ENCODE measurements at regions not wholly inside any gene's neighbourhood (a gene's known extent, or its start where the extent isn't known, plus 50 kb on each side); places are given as distances from the start of the nearest gene placed in this dataset.

DNA sequence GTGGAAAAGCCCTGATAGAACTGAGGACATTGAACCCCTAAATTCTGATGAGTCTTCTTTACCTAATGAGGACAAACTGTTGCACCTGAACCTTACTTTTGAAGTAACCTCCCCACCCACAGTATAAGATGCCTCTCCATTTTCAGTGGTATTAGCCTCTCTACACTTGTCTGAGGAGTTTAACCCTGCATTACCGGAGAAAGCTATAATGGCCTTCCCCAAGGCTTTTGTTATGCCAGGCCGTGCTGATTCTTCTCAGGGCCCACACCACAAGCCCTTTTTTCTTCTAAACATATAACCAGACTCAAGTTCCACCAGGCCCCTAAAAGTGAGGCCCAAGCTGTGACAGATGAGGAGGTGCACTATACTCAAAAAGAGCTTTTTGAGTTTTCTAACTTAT is 345.8 kb upstream of the GRID2 start:
- TF ChIP-seq RAD21 (IDR thresholded peaks at IDR 0.05) (no peak), SP1 (IDR thresholded peaks at IDR 0.05) (no peak)
- TF ChIP-seq, protein P1, sequence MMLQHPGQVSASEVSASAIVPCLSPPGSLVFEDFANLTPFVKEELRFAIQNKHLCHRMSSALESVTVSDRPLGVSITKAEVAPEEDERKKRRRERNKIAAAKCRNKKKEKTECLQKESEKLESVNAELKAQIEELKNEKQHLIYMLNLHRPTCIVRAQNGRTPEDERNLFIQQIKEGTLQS (IDR thresholded peaks at IDR 0.05), result no peak
- TF ChIP-seq, protein P2, sequence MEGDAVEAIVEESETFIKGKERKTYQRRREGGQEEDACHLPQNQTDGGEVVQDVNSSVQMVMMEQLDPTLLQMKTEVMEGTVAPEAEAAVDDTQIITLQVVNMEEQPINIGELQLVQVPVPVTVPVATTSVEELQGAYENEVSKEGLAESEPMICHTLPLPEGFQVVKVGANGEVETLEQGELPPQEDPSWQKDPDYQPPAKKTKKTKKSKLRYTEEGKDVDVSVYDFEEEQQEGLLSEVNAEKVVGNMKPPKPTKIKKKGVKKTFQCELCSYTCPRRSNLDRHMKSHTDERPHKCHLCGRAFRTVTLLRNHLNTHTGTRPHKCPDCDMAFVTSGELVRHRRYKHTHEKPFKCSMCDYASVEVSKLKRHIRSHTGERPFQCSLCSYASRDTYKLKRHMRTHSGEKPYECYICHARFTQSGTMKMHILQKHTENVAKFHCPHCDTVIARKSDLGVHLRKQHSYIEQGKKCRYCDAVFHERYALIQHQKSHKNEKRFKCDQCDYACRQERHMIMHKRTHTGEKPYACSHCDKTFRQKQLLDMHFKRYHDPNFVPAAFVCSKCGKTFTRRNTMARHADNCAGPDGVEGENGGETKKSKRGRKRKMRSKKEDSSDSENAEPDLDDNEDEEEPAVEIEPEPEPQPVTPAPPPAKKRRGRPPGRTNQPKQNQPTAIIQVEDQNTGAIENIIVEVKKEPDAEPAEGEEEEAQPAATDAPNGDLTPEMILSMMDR (IDR thresholded peaks at IDR 0.05; ENCODE audit: low read depth, low read length, missing input control), result no peak
- TF ChIP-seq, protein P3, sequence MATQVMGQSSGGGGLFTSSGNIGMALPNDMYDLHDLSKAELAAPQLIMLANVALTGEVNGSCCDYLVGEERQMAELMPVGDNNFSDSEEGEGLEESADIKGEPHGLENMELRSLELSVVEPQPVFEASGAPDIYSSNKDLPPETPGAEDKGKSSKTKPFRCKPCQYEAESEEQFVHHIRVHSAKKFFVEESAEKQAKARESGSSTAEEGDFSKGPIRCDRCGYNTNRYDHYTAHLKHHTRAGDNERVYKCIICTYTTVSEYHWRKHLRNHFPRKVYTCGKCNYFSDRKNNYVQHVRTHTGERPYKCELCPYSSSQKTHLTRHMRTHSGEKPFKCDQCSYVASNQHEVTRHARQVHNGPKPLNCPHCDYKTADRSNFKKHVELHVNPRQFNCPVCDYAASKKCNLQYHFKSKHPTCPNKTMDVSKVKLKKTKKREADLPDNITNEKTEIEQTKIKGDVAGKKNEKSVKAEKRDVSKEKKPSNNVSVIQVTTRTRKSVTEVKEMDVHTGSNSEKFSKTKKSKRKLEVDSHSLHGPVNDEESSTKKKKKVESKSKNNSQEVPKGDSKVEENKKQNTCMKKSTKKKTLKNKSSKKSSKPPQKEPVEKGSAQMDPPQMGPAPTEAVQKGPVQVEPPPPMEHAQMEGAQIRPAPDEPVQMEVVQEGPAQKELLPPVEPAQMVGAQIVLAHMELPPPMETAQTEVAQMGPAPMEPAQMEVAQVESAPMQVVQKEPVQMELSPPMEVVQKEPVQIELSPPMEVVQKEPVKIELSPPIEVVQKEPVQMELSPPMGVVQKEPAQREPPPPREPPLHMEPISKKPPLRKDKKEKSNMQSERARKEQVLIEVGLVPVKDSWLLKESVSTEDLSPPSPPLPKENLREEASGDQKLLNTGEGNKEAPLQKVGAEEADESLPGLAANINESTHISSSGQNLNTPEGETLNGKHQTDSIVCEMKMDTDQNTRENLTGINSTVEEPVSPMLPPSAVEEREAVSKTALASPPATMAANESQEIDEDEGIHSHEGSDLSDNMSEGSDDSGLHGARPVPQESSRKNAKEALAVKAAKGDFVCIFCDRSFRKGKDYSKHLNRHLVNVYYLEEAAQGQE (IDR thresholded peaks at IDR 0.05), result no peak
